ENCODE measurements at regions not wholly inside any gene's neighbourhood (a gene's known extent, or its start where the extent isn't known, plus 50 kb on each side); places are given as distances from the start of the nearest gene placed in this dataset.

DNA sequence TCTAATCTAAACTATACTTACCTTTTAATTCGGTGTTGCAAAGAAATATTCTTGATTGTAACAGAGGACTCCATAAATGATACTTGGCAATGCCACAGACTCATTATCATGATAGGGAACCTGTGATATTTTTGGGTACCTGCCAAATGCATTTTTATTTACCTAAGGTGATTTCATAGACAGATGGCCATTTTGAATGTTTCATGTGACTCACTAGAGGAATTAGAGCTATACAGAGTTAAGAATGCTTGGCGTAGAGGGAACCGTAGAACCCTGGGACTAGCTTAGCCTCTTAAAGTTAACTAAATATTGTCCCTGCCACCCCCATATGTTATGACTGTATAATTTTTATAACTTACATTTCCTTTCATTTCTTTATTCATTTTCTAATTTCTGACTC is 136.1 kb downstream of the DISP1 start:
- TF ChIP-seq, protein P1, sequence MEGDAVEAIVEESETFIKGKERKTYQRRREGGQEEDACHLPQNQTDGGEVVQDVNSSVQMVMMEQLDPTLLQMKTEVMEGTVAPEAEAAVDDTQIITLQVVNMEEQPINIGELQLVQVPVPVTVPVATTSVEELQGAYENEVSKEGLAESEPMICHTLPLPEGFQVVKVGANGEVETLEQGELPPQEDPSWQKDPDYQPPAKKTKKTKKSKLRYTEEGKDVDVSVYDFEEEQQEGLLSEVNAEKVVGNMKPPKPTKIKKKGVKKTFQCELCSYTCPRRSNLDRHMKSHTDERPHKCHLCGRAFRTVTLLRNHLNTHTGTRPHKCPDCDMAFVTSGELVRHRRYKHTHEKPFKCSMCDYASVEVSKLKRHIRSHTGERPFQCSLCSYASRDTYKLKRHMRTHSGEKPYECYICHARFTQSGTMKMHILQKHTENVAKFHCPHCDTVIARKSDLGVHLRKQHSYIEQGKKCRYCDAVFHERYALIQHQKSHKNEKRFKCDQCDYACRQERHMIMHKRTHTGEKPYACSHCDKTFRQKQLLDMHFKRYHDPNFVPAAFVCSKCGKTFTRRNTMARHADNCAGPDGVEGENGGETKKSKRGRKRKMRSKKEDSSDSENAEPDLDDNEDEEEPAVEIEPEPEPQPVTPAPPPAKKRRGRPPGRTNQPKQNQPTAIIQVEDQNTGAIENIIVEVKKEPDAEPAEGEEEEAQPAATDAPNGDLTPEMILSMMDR (conservative IDR thresholded peaks at IDR 0.05; ENCODE audit: low read depth, low read length), result no peak
- H3K4me3 ChIP-seq (ENCODE audit: low read depth, low read length), result no peak overlapping the region

DNA sequence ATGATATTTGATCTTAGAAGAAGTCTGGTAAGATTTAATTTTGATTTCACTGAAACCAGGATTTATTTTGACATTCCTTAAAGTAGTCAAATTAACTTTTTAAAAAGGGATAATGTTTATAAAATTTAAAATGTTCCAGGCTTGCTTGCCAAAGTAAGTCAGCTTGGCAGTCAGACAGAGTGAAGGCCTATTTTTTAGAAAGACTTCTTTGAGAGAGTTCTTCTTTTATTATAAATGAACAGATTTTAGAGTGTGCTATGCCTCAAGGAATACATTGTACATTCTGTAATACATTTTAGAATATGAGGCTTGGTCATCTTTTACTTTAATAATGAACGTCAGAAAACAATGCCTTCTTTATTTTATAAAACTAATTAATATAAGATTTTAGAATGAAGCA is 138.7 kb downstream of the DISP1 start:
- DNase-seq (ENCODE audit: low read depth), result no peak
- TF ChIP-seq, protein P1 (conservative IDR thresholded peaks at IDR 0.05; ENCODE audit: low read depth, low read length), result no peak
- no peak overlapping the region for H3K4me3 ChIP-seq (ENCODE audit: low read depth, low read length)

More for the DNA sequence above, 136.1 kb downstream of the DISP1 start:
- DNase-seq (ENCODE audit: low read depth), result no peak

DNA sequence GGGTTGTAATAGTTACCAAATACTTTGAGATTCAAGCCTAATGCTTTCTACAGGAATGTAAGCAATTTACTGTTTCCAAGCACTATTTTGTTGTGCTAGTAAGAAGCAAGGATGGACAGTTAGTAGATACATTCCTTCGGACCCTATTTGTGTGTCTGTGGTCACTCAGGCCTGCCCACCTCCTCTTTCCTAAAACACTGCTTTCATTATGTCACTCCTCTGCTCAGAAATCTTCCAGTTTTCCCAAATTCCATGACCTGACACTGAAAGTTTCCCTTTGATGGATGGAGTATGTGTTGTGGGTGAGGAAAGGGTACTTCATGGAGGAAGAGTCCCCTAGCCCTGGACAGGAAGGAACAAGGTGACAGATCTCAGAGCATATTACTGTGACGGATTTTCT is 141.1 kb downstream of the DISP1 start:
- no peak overlapping the region for H3K4me3 ChIP-seq (ENCODE audit: low read depth, low read length)
- TF ChIP-seq, protein P1 (conservative IDR thresholded peaks at IDR 0.05; ENCODE audit: low read depth, low read length), result no peak
- DNase-seq (ENCODE audit: low read depth), result no peak

DNA sequence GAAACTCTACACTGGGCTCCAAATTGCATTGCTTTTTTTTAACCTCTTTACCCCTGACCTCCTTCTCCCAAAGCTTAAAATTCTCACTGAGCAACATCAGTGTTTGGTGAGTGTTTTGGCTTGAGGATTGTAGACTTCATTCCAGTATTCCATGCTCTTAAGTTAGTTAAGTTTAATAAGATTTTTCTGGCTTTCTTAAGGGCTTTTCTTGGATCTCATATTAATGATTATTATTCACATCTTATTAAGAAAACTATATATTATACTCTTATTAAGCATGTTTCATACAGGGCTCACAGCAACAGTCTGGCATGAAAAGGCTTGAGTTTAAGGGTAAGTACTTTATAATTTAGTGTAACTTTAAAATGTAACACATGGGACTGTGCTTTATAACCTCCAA is 141.8 kb downstream of the DISP1 start:
- TF ChIP-seq, protein P1 (conservative IDR thresholded peaks at IDR 0.05; ENCODE audit: low read depth, low read length), result no peak
- H3K4me3 ChIP-seq (ENCODE audit: low read depth, low read length), result no peak overlapping the region
- DNase-seq (ENCODE audit: low read depth), result no peak

DNA sequence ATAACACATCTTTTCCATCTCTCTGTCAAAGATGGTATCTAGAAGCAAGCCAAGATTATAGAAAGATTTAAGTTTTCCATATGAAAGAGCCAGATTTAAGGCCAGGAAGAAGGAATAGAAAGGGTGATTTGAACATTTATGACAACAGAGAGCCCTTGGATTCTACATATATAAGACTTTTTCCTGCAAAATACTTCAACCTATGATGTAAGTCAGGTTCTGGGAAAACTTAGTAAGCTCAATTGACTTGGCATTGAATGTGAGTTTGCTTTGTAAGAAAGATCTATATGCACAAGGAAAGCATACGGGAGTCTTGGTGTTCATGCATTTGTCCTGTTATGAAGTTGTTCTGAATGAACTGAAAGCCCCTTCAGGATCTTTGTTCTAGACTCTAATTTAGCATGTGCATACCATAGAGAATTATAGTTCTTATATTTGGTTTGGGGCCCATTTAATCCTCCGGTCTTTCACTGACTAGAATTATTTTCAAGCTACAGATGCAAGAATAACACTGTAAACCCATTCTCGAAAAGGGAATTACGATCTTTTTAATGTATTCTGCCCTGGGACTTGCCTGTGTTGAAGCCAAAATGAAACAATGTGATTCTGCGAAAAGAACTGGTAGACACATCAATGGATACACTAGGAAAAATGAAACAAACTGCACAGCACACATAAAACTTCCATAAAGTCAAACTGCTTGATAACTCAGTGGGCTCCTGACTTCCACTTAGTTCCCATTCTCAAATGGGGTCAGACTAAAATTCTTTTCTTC is 152.8 kb downstream of the DISP1 start:
- TF ChIP-seq, protein P1 (conservative IDR thresholded peaks at IDR 0.05; ENCODE audit: low read depth, low read length), result no peak
- no peak overlapping the region for H3K4me3 ChIP-seq (ENCODE audit: low read depth, low read length)
- no peak for DNase-seq (ENCODE audit: low read depth)

DNA sequence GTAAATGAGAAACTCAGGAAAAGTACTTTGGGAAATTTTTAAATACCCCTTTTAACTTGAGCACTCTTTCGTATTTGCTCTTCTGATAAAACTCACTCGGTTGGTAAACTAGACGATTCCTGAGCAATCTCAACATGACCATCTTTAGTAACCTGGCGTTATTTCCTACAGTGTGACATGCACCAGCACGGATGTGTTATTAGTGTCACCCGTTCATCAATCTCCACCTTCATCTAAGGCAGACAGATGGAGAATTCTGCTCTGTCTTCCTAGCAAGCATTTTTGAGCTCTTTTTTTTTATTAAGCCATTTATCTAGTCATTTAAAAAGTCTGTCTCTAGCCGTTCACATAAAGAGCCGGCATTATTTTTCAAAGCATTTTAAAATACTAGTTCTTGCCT is 155.2 kb downstream of the DISP1 start:
- DNase-seq (ENCODE audit: low read depth), result no peak
- TF ChIP-seq, protein P1 (conservative IDR thresholded peaks at IDR 0.05; ENCODE audit: low read depth, low read length), result no peak
- H3K4me3 ChIP-seq (ENCODE audit: low read depth, low read length), result no peak overlapping the region

DNA sequence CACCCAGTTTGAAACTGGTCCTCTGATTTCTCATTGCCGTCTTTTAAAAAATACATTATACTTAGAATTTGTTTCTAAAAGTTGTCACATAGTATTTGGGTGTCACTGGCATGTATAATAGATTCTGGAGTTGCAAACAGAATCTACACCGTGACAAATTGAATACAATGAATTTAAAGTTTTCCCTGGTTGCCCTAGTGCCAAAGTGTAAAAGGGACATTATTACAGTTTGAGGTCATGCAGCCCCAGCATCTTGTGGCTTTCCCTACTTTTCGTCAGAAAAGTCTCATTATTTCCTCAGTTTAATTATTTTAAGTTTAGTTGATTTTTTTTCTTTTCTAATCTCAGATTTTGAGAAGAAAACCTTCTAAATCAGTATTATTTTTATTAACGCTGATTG is 155.9 kb downstream of the DISP1 start:
- no peak overlapping the region for H3K4me3 ChIP-seq (ENCODE audit: low read depth, low read length)
- TF ChIP-seq, protein P1 (conservative IDR thresholded peaks at IDR 0.05; ENCODE audit: low read depth, low read length), result no peak
- no peak for DNase-seq (ENCODE audit: low read depth)
